Activated T-helper 17 cell treated with anti-CD3 and anti-CD28 coated beads, Interleukin-2, amount 50 U/mL, for 72 hours (primary cell): ENCODE measurements at regions not wholly inside any gene's neighbourhood (a gene's known extent, or its start where the extent isn't known, plus 50 kb on each side); places are given as distances from the start of the nearest gene placed in this dataset.

ENCODE experiments used
- ATAC-seq: fragments of 150-1000 bp; cut with Tn5 transposase; replicated peaks from 2 replicates; pipeline ENCODE4 v1.10.0; 2021; ENCODE audit warnings: mild to moderate bottlenecking, moderate library complexity
- H3K27ac Mint-ChIP-seq: one replicate; pipeline ENCODE4 v1.8.0; 2022; ENCODE audit warnings: mixed read lengths
- H3K27me3 Mint-ChIP-seq: one replicate; pipeline ENCODE4 v1.8.0; 2022; ENCODE audit warnings: mixed read lengths
- H3K36me3 Mint-ChIP-seq: one replicate; pipeline ENCODE4 v1.8.0; 2022; ENCODE audit warnings: low read depth, mild to moderate bottlenecking, mixed read lengths
- H3K4me1 Mint-ChIP-seq: one replicate; pipeline ENCODE4 v1.8.0; 2022; ENCODE audit warnings: mixed read lengths
- H3K4me3 Mint-ChIP-seq: one replicate; pipeline ENCODE4 v1.8.0; 2022; ENCODE audit warnings: mild to moderate bottlenecking, mixed read lengths
- H3K9me3 Mint-ChIP-seq: one replicate; pipeline ENCODE4 v1.8.0; 2022; ENCODE audit warnings: mixed read lengths

GRCh38 chr18:66724664-66725356 is 120.9 kb upstream of the CDH19 start:
- peaks cover 3% of the 10 kb centered on the region for H3K9me3 Mint-ChIP-seq
- H3K4me3 Mint-ChIP-seq = no peak overlapping the region
- H3K27ac Mint-ChIP-seq = no peak overlapping the region
- H3K4me1 Mint-ChIP-seq = no peaks in the 10 kb centered on the region
- no peaks in the 10 kb centered on the region for H3K36me3 Mint-ChIP-seq
- ATAC-seq = no peak
- H3K27me3 Mint-ChIP-seq = no peaks in the 10 kb centered on the region

GRCh38 chr18:66722671-66723070 is 118.8 kb upstream of the CDH19 start:
- H3K4me3 Mint-ChIP-seq = no peak overlapping the region
- H3K27ac Mint-ChIP-seq = no peak overlapping the region
- H3K36me3 Mint-ChIP-seq = no peaks in the 10 kb centered on the region
- no peaks in the 10 kb centered on the region for H3K4me1 Mint-ChIP-seq
- ATAC-seq = no peak
- no peaks in the 10 kb centered on the region for H3K27me3 Mint-ChIP-seq
- H3K9me3 Mint-ChIP-seq = peaks cover 3% of the 10 kb centered on the region

GRCh38 chr18:66708646-66709045 is 104.8 kb upstream of the CDH19 start:
- no peaks in the 10 kb centered on the region for H3K36me3 Mint-ChIP-seq
- peaks cover 6% of the 10 kb centered on the region for H3K9me3 Mint-ChIP-seq
- ATAC-seq = no peak
- no peak overlapping the region for H3K4me3 Mint-ChIP-seq
- no peaks in the 10 kb centered on the region for H3K4me1 Mint-ChIP-seq
- no peaks in the 10 kb centered on the region for H3K27me3 Mint-ChIP-seq
- H3K27ac Mint-ChIP-seq = no peak overlapping the region

GRCh38 chr18:66707473-66707872 is 103.6 kb upstream of the CDH19 start:
- no peak overlapping the region for H3K4me3 Mint-ChIP-seq
- no peaks in the 10 kb centered on the region for H3K27me3 Mint-ChIP-seq
- H3K4me1 Mint-ChIP-seq = no peaks in the 10 kb centered on the region
- H3K9me3 Mint-ChIP-seq = peaks cover 6% of the 10 kb centered on the region
- ATAC-seq = no peak
- H3K27ac Mint-ChIP-seq = no peak overlapping the region
- no peaks in the 10 kb centered on the region for H3K36me3 Mint-ChIP-seq

GRCh38 chr18:66695281-66695680 is 91.4 kb upstream of the CDH19 start:
- ATAC-seq = no peak

GRCh38 chr18:66694852-66695251 is 91.0 kb upstream of the CDH19 start:
- peaks cover 13% of the 10 kb centered on the region for H3K9me3 Mint-ChIP-seq

More at GRCh38 chr18:66695281-66695680, 91.4 kb upstream of the CDH19 start:
- Mint-ChIP-seq H3K27ac (no peak overlapping the region), H3K27me3 (no peaks in the 10 kb centered on the region), H3K9me3 (peaks cover 13% of the 10 kb centered on the region), H3K4me3 (no peak overlapping the region), H3K36me3 (no peaks in the 10 kb centered on the region), H3K4me1 (no peaks in the 10 kb centered on the region)

GRCh38 chr18:66687635-66688034 is 83.7 kb upstream of the CDH19 start:
- no peaks in the 10 kb centered on the region for H3K27me3 Mint-ChIP-seq
- no peak overlapping the region for H3K27ac Mint-ChIP-seq
- no peak for ATAC-seq
- no peak overlapping the region for H3K4me3 Mint-ChIP-seq
- no peaks in the 10 kb centered on the region for H3K9me3 Mint-ChIP-seq
- no peaks in the 10 kb centered on the region for H3K4me1 Mint-ChIP-seq
- no peaks in the 10 kb centered on the region for H3K36me3 Mint-ChIP-seq

More at GRCh38 chr18:66694852-66695251, 91.0 kb upstream of the CDH19 start:
- Mint-ChIP-seq H3K36me3 (no peaks in the 10 kb centered on the region), H3K4me3 (no peak overlapping the region), H3K27me3 (no peaks in the 10 kb centered on the region), H3K27ac (no peak overlapping the region), H3K4me1 (no peaks in the 10 kb centered on the region)
- ATAC-seq = no peak

GRCh38 chr18:66682855-66683322 is 79.0 kb upstream of the CDH19 start:
- no peaks in the 10 kb centered on the region for H3K4me1 Mint-ChIP-seq
- no peak overlapping the region for H3K27ac Mint-ChIP-seq
- H3K9me3 Mint-ChIP-seq = peaks cover 11% of the 10 kb centered on the region
- H3K4me3 Mint-ChIP-seq = no peak overlapping the region
- ATAC-seq = no peak
- no peaks in the 10 kb centered on the region for H3K27me3 Mint-ChIP-seq
- no peaks in the 10 kb centered on the region for H3K36me3 Mint-ChIP-seq

- no peaks in the 10 kb centered on the region for H3K27me3 Mint-ChIP-seq
- H3K4me3 Mint-ChIP-seq = no peak overlapping the region
- H3K9me3 Mint-ChIP-seq = peaks cover 18% of the 10 kb centered on the region
- no peak overlapping the region for H3K27ac Mint-ChIP-seq
- no peaks in the 10 kb centered on the region for H3K36me3 Mint-ChIP-seq
- H3K4me1 Mint-ChIP-seq = no peaks in the 10 kb centered on the region
- no peak for ATAC-seq
Measured at GRCh38 chr18:66676699-66677098, 72.8 kb upstream of the CDH19 start.

GRCh38 chr18:66674286-66674685 is 70.4 kb upstream of the CDH19 start:
- H3K36me3 Mint-ChIP-seq = no peaks in the 10 kb centered on the region
- H3K4me3 Mint-ChIP-seq = no peak overlapping the region
- ATAC-seq = no peak
- peaks cover 17% of the 10 kb centered on the region for H3K9me3 Mint-ChIP-seq
- no peak overlapping the region for H3K27ac Mint-ChIP-seq
- H3K4me1 Mint-ChIP-seq = no peaks in the 10 kb centered on the region
- H3K27me3 Mint-ChIP-seq = no peaks in the 10 kb centered on the region

GRCh38 chr18:66668706-66669105 is 64.8 kb upstream of the CDH19 start:
- no peak for ATAC-seq
- Mint-ChIP-seq H3K27ac (no peak overlapping the region), H3K9me3 (peaks cover 4% of the 10 kb centered on the region), H3K27me3 (no peaks in the 10 kb centered on the region), H3K4me3 (no peak overlapping the region), H3K36me3 (no peaks in the 10 kb centered on the region), H3K4me1 (no peaks in the 10 kb centered on the region)

GRCh38 chr18:66662632-66663031 is 58.7 kb upstream of the CDH19 start:
- Mint-ChIP-seq H3K27ac (no peak overlapping the region), H3K36me3 (no peaks in the 10 kb centered on the region), H3K27me3 (no peaks in the 10 kb centered on the region), H3K4me3 (no peak overlapping the region), H3K9me3 (peaks cover 9% of the 10 kb centered on the region), H3K4me1 (no peaks in the 10 kb centered on the region)
- ATAC-seq = no peak

- Mint-ChIP-seq H3K36me3 (no peaks in the 10 kb centered on the region), H3K27me3 (no peaks in the 10 kb centered on the region), H3K9me3 (peaks cover 6% of the 10 kb centered on the region), H3K4me3 (no peak overlapping the region), H3K4me1 (no peaks in the 10 kb centered on the region), H3K27ac (no peak overlapping the region)
- no peak for ATAC-seq
Measured at GRCh38 chr18:66655407-66655806, 51.5 kb upstream of the CDH19 start.
